Natural killer cell treated with Interleukin-12 subunit alpha and Interleukin-12 subunit beta and Interleukin-15 and Interleukin-18, amount 100 ng/mL, for 72 hours (primary cell): ENCODE measurements at regions not wholly inside any gene's neighbourhood (a gene's known extent, or its start where the extent isn't known, plus 50 kb on each side); places are given as distances from the start of the nearest gene placed in this dataset.
"Not testable (repeated sequence)": the region's sequence is repeated elsewhere in the genome, so short reads cannot be mapped to it uniquely, and the experiment has no call there.

Source experiments
- ATAC-seq, 2 donors: fragments of 150-1000 bp; cut with Tn5 transposase in 1 of 2; sonication (Bioruptor Pico), chemical (Tn5 transposase) in 1 of 2; 2 replicates each; pipeline ENCODE4 v1.10.0; 2021
- DNase-seq: peaks from one replicate; pipeline ENCODE4 v3.0.0; 2022; ENCODE audit warnings: low spot score
- H3K27ac Mint-ChIP-seq, 2 donors: 1 replicate in 1 of 2; 2 replicates in 1 of 2; pipeline ENCODE4 v1.8.0; 2022; ENCODE audit warnings: mixed read lengths in 2 of 2, mild to moderate bottlenecking in 1 of 2, moderate library complexity in 1 of 2
- H3K27me3 Mint-ChIP-seq, 2 donors: 1 replicate in 1 of 2; 2 replicates in 1 of 2; pipeline ENCODE4 v1.8.0; 2022; ENCODE audit warnings: mixed read lengths in 2 of 2
- H3K36me3 Mint-ChIP-seq: one replicate; pipeline ENCODE4 v1.8.0; 2022; ENCODE audit warnings: mixed read lengths
- H3K4me1 Mint-ChIP-seq, 2 donors: 1 replicate in 1 of 2; 2 replicates in 1 of 2; pipeline ENCODE4 v1.8.0; 2022; ENCODE audit warnings: low read depth in 2 of 2, mixed read lengths in 2 of 2, mild to moderate bottlenecking in 1 of 2
- H3K4me3 Mint-ChIP-seq: one replicate; pipeline ENCODE4 v1.8.0; 2022; ENCODE audit warnings: mixed read lengths
- H3K9me3 Mint-ChIP-seq: 2 replicates; pipeline ENCODE4 v1.8.0; 2022; ENCODE audit warnings: mixed read lengths

DNA sequence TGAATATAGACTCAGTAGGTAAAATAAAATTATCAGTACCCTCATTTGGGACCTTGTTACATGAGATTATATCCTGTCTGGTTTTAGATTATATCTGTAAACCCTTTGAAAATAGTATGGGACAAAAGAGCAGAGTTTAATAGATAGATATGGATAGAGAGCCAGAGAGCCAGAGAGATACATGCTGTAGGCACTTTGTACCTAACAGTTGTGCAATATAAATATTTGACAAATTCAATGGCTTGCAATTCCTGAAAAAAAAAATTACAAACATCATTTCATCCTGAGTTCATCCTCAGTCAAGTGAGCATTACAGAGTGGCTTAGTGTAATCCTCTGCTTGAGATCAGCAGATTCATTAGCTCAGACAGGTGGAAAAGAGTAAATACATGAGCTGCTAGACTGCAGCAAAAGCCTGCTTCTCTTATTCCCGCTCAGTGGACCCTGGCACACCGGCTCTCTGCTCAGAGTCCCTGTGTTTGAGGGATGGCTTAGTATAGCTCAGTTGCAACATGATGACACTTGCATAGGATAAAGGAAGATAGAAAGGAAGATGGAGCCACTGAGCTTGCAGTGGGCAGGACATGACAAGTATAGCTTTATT lies 931.6 kb upstream of the GOT2 start:
- Mint-ChIP-seq H3K27ac (no peak overlapping the region), H3K27me3 (no peaks in the 10 kb centered on the region), H3K36me3 (no peaks in the 10 kb centered on the region), H3K9me3 (peaks cover 5% of the 10 kb centered on the region), H3K4me1 (no peaks in the 10 kb centered on the region), H3K4me3 (no peak overlapping the region)
- DNase-seq, result no peak
- ATAC-seq, result no peak

DNA sequence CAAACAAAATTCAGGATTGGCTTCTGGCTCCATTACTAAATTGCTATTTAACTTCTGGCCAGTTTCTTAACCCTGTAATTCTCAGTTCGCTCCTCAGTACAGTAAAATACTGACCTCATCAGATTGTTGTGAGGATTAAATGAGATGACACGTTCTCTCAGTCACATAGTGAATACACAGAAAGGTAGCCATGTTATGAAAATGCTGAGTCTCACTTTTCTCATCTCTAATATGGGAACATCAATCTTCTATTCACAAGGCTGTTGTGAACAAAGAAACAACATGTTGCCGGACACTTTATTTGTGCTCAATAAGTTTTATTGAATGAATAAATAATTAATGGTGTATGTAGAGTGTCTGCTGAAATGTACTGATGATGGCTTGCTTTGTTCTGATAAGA lies 924.5 kb upstream of the GOT2 start:
- no peak overlapping the region for H3K4me3 Mint-ChIP-seq
- H3K27me3 Mint-ChIP-seq, result no peaks in the 10 kb centered on the region
- no peak overlapping the region for H3K27ac Mint-ChIP-seq
- no peak for ATAC-seq
- DNase-seq, result no peak
- H3K4me1 Mint-ChIP-seq, result no peaks in the 10 kb centered on the region
- H3K9me3 Mint-ChIP-seq, result peaks cover 5% of the 10 kb centered on the region
- peaks cover 2% of the 10 kb centered on the region for H3K36me3 Mint-ChIP-seq

DNA sequence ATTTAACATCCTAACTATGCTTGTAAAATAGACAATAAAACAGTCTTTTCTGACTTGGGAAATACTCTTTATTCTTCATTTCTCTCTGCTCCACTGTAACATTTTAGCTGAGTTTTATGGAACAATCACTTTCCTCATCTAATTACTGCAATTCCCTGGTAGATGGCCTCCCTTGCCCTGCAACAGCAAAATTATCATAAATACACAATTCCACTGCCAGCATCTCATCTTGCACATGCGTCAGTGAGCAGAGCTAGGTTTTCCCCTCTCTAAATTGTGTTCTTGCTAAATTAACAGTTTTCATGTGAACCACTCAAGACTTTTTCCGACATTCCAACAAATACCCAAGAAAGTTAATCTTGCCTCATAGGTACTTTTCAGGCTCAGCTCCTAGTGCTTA lies 920.9 kb upstream of the GOT2 start:
- DNase-seq (no peak), ATAC-seq (no peak)
- Mint-ChIP-seq H3K4me3 (no peak overlapping the region), H3K27me3 (no peaks in the 10 kb centered on the region), H3K36me3 (peaks cover 7% of the 10 kb centered on the region), H3K4me1 (no peaks in the 10 kb centered on the region), H3K9me3 (peaks cover 18% of the 10 kb centered on the region), H3K27ac (no peak overlapping the region)

DNA sequence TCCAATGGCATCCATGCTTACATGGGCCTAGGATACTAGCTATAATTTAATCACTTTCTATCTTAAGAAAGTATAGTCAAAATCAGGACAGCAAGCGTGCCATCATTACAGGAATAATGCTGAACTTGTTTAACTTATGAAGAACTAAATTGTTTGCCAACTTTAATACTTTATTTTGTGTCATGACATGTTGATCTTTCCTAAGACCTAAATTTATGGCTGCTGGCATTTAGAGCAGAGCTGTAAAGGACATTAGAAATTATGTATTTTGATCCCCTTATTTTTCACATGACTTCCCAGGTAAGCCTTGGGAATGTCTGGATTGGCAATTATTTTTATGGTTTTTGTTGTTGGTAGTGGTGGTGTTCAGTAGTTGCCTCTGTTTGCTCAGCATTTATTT lies 920.3 kb upstream of the GOT2 start:
- H3K4me3 Mint-ChIP-seq, result no peak overlapping the region
- H3K4me1 Mint-ChIP-seq, result no peaks in the 10 kb centered on the region

DNA sequence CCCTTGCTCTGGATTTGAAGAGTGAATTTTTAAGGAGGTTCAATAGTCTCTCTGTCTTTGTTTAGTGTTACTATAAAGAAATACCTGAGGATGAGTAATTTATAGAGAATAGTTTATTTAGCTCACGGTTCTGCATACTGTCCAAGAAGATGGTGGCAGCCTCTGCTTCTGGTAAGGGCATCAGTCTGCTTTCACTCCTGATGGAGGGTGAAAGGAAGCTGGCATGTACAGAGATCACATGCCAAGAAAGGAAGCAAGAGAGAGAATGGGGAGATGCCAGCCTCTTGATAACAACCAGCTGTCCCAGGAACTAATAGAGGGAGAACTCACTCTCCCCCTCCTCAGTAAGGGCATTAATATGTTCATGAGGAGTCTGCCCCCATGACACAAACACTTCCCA lies 917.5 kb upstream of the GOT2 start:
- H3K9me3 Mint-ChIP-seq, result peaks cover 21% of the 10 kb centered on the region
- H3K4me1 Mint-ChIP-seq, result no peaks in the 10 kb centered on the region
- H3K4me3 Mint-ChIP-seq, result no peak overlapping the region
- H3K27me3 Mint-ChIP-seq, result no peaks in the 10 kb centered on the region
- DNase-seq (no peak), ATAC-seq (no peak)
- peaks cover 11% of the 10 kb centered on the region for H3K36me3 Mint-ChIP-seq
- H3K27ac Mint-ChIP-seq, result no peak overlapping the region

More for the DNA sequence above, 920.3 kb upstream of the GOT2 start:
- ATAC-seq (no peak), DNase-seq (no peak)
- no peak overlapping the region for H3K27ac Mint-ChIP-seq
- no peaks in the 10 kb centered on the region for H3K27me3 Mint-ChIP-seq
- peaks cover 18% of the 10 kb centered on the region for H3K9me3 Mint-ChIP-seq
- peaks cover 11% of the 10 kb centered on the region for H3K36me3 Mint-ChIP-seq

DNA sequence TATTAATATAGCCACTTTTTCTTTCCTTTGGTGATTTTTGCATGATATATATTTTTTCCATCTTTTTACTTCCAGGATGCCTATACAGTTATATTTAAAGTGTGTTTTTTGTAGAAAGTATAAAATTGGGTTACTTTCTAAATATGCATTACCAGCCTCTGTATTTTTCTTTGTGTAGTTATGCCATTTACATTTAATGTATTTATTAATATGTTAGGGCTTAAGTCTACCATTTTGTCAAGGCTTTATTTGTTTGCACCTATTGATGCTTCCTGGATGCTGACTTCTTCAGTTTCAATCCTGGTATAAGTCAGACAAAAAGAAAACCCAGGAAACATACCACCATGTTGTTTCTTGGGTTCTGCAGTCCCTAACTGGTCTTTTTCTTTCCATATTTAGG lies 911.1 kb upstream of the GOT2 start:
- no peaks in the 10 kb centered on the region for H3K4me1 Mint-ChIP-seq
- H3K27ac Mint-ChIP-seq, result no peak overlapping the region
- no peak overlapping the region for H3K4me3 Mint-ChIP-seq
- H3K9me3 Mint-ChIP-seq, result peaks cover 18% of the 10 kb centered on the region
- ATAC-seq, result no peak
- DNase-seq, result no peak
- H3K36me3 Mint-ChIP-seq, result peaks cover 6% of the 10 kb centered on the region
- H3K27me3 Mint-ChIP-seq, result no peaks in the 10 kb centered on the region

DNA sequence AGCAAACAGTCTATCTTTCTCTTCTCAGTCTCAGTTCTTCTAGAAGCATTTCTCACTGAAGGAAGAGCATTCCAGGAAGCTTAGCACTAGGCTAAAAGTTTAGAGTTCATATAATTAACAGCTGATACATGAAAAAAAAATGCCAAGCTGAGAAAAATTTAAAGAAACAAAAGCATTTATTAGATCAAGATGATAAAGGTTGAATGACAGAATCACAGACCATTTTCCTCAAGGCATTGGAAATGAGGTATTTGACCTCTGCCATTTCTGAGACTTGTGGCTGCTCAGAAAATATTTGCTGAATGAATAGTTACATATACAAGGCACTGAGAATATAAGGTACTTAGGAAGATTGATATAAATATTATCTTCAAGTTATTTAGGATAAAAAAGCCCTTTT lies 901.6 kb upstream of the GOT2 start:
- H3K4me3 Mint-ChIP-seq, result no peak overlapping the region
- peaks cover 5% of the 10 kb centered on the region for H3K36me3 Mint-ChIP-seq
- no peak for DNase-seq

DNA sequence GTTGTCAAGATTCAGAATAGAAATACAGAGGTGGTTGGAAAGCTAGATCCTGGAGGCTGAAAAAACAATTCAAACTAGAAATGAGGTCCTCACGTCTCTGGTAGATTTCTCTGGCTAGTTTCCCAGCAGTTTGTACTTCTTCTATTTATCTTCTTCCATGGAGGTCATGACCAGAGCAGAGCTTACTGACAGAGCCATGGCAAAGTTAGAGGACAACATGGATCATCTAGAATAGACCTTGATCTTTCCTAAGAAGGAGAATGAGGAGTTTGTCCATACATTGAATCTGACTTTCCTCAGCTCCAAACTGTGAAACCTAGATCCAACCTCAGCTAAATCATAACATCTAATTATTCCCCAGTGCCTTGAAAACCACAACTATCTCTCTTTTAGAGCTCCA lies 900.8 kb upstream of the GOT2 start:
- peaks cover 15% of the 10 kb centered on the region for H3K9me3 Mint-ChIP-seq
- peaks cover 5% of the 10 kb centered on the region for H3K36me3 Mint-ChIP-seq
- no peaks in the 10 kb centered on the region for H3K27me3 Mint-ChIP-seq
- H3K4me1 Mint-ChIP-seq, result no peaks in the 10 kb centered on the region
- DNase-seq (no peak), ATAC-seq (no peak)
- no peak overlapping the region for H3K4me3 Mint-ChIP-seq
- H3K27ac Mint-ChIP-seq, result no peak overlapping the region

More for the DNA sequence above, 901.6 kb upstream of the GOT2 start:
- H3K27ac Mint-ChIP-seq, result no peak overlapping the region
- no peaks in the 10 kb centered on the region for H3K27me3 Mint-ChIP-seq
- no peak for ATAC-seq
- H3K4me1 Mint-ChIP-seq, result no peaks in the 10 kb centered on the region
- peaks cover 19% of the 10 kb centered on the region for H3K9me3 Mint-ChIP-seq

DNA sequence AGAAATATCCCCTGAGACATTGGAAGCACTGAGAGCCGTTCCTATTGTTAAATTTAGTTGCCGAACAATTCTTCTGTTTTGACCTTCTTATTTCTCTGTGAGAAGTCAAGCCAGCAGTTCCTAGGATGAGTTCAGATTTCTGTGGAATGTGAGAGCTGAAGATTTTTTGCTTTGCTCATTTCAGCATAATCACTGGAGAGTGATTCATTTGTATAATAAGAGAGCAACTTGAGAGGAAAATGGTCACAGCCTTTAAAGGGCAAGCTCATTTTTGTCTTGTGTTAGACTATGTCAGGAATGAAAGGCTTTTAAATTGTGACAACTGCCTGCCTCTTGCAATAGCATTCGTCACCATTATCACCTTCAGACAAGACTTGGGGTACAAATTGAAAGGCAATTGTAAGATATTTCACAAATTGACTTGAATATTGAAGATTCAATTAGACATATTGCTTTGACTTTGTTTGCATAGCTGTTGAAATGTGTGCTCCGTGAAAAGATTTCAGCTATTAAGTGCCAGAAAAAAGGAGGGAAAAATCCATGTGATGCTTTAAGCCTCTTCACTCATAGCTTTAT lies 900.0 kb upstream of the GOT2 start:
- ATAC-seq (no peak), DNase-seq (no peak)
- Mint-ChIP-seq H3K9me3 (peaks cover 15% of the 10 kb centered on the region), H3K27ac (no peak overlapping the region), H3K4me3 (no peak overlapping the region), H3K36me3 (peaks cover 5% of the 10 kb centered on the region), H3K27me3 (no peaks in the 10 kb centered on the region), H3K4me1 (no peaks in the 10 kb centered on the region)

DNA sequence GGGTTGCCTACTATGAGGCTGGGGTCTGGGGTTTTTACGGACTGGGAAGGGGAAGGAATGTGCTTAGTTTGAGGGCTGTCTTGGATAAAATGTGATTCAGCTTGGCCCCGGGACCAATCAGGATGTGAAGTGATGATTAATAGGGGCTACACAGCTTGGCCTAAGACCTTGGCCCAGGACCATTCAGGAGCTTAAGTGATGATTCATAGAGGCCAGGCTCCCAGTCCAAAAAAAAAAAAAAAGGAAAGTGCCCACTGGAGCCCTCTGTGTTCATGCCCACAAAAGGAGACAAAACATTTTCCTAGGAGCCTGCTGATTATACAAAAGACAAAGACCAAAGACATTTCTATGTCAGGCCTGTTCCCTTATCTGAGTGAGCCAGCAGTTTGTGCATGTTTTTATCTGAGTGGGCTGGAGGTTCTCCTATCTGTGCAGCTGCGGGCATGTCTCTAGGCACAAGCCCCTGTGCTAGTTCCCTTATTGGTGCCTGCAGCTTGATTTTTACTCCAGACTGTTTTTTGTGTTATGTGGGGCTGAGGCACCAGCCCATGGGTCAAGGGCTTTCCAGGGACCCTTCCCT lies 898.2 kb upstream of the GOT2 start:
- Mint-ChIP-seq H3K27ac (no peak overlapping the region), H3K4me3 (no peak overlapping the region), H3K9me3 (peaks cover 11% of the 10 kb centered on the region), H3K27me3 (no peaks in the 10 kb centered on the region), H3K4me1 (no peaks in the 10 kb centered on the region), H3K36me3 (peaks cover 5% of the 10 kb centered on the region)
- DNase-seq, result no peak
- no peak for ATAC-seq

DNA sequence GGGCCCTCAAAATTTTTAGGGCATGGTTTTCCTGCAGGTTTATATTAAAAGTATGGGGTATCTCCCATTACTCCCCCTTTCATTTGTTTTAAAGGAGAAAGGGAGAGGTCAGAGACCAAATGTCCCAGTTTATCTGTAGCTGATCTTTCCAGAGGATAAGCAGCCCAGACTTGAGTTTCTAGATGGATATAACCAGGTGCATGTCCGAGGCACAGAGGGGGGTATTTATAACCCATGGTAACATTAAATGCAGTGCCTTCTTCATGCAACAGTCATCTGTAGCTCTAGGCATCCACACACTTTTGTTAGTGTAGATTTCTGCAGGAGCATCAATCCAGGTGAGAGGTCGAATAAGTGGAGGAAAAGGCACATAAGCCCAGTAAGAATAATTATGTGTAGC lies 890.3 kb upstream of the GOT2 start:
- not testable (repeated sequence) for H3K36me3 Mint-ChIP-seq, H3K9me3 Mint-ChIP-seq, H3K27ac Mint-ChIP-seq, H3K27me3 Mint-ChIP-seq, H3K4me1 Mint-ChIP-seq, ATAC-seq, DNase-seq, H3K4me3 Mint-ChIP-seq

DNA sequence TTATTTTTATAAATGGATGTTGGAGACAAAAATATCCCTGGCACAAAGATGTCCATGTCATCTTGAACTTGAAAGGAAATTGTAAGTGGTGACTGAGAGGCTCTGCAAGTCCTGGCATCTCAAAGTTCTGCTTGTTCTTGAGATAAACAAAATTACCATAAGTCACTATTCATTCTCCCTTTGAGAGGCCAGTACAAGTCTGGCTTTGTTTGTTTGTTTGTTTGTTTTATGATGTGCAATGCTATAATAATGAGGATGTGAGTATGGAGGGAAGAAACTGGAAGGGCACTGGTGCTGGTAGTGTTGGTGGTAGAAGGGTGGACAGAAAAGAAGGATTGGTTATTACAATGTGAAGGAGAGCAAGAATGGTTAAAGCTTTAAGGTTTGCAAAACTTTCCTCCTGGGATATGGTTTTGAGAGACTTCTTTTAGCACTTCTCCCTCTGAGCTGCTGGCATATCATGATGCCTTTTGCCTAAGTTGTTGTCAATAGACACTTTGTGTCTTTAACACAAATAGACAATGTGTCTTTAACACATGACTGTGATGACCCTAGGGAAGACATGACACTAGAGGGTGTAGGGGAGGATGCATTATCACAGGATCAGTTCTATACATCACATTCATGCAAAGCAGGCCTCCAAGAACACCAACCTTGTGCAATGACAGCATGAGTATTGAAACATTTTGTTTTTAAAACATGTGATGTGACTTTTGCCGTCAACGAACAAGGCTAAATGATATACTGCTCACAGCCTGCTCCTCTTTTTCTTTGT lies 880.5 kb upstream of the GOT2 start:
- ATAC-seq, result no peak
- H3K36me3 Mint-ChIP-seq, result no peaks in the 10 kb centered on the region
- peaks cover 20% of the 10 kb centered on the region for H3K9me3 Mint-ChIP-seq
- DNase-seq, result no peak
- H3K4me1 Mint-ChIP-seq, result no peaks in the 10 kb centered on the region
- no peak overlapping the region for H3K27ac Mint-ChIP-seq
- no peak overlapping the region for H3K4me3 Mint-ChIP-seq
- no peaks in the 10 kb centered on the region for H3K27me3 Mint-ChIP-seq

DNA sequence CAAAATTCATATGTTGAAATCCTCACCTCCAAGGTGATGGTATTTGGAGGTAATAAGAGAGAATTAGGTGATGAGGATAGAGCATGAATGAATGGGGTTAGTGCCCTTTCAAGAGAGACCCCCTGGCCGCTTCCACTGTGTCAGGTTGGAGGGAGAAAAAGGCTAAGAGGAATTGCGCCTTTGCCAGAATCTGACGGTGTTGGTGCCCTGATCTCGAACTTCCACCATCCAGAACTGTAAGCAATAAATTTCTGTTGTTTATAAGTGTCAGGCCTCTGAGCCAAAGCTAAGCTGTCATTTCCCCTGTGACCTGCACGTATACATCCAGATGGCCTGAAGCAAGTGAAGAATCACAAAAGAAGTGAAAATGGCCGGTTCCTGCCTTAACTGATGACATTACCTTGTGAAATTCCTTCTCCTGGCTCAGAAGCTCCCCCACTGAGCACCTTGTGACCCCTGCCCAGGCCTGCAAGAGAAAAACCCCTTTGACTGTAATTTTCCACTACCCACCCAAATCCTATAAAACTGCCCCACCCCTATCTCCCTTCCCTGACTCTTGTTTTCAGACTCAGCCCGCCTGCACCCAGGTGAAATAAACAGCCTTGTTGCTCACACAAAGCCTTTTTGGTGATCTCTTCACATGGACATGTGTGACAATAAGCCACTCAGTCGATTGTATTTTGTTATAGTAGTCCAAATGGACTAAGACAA lies 878.9 kb upstream of the GOT2 start:
- not testable (repeated sequence) for DNase-seq, H3K27me3 Mint-ChIP-seq, H3K4me1 Mint-ChIP-seq, H3K4me3 Mint-ChIP-seq, ATAC-seq, H3K27ac Mint-ChIP-seq, H3K36me3 Mint-ChIP-seq
- H3K9me3 Mint-ChIP-seq, result peaks cover 22% of the 10 kb centered on the region

DNA sequence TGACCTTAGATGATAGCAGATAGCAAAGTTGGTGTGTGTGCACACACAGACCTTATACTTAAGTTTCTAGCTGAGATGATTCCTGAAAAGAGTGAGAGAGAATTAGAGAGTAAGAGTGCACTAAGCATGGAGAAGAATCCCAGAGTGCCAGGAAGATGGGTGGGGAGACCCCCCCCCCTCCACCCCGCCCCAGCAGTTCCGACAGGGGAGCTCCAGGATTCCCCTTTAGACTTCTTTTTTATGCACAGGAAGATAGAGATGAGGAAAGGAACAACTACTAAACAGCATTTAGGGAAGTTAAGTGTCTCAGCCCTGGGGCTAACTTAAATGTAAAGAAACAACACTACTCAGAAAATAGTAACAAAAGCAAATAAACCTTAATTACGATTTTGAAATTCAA lies 878.0 kb upstream of the GOT2 start:
- DNase-seq (no peak), ATAC-seq (no peak)
- no peaks in the 10 kb centered on the region for H3K36me3 Mint-ChIP-seq
- H3K9me3 Mint-ChIP-seq, result peaks cover 25% of the 10 kb centered on the region
- H3K27ac Mint-ChIP-seq, result no peak overlapping the region
- no peaks in the 10 kb centered on the region for H3K27me3 Mint-ChIP-seq
- no peaks in the 10 kb centered on the region for H3K4me1 Mint-ChIP-seq
- no peak overlapping the region for H3K4me3 Mint-ChIP-seq
